ENCODE measurements at regions not wholly inside any gene's neighbourhood (a gene's known extent, or its start where the extent isn't known, plus 50 kb on each side); places are given as distances from the start of the nearest gene placed in this dataset.

GRCh38 chr2:10224734-10225133, 78.0 kb upstream of the HPCAL1 start:
- no peak overlapping the region for H2AFZ ChIP-seq (ENCODE audit: insufficient read depth, low read depth, low read length, poor library complexity, severe bottlenecking)
- H3K9ac ChIP-seq (ENCODE audit: low read length) = no peak overlapping the region
- no peak overlapping the region for H3K27ac Mint-ChIP-seq
- H3K36me3 ChIP-seq (replicated peaks in 1 of 2; ENCODE audit: control extremely low read depth in 1 of 2, control insufficient read depth in 1 of 2, extremely low read depth in 1 of 2, insufficient read depth in 2 of 2, low read length in 1 of 2) = no peaks in the 10 kb centered on the region
- ATAC-seq (ENCODE audit: low read depth) (no peak), DNase-seq (no peak)
- POLR2A ChIA-PET = no interaction called here
- H3K27me3 Mint-ChIP-seq = peaks cover 11% of the 10 kb centered on the region
- no peak overlapping the region for H3K27ac ChIP-seq (ENCODE audit: low read length in 2 of 2)
- H3K27me3 ChIP-seq (replicated peaks in 1 of 4; ENCODE audit: control extremely low read depth in 1 of 4, control insufficient read depth in 3 of 4, insufficient read depth in 4 of 4, low read length in 3 of 4) = peaks cover 0 to 3% (median 0%) of the 10 kb centered on the region in 4 experiments
- no peak for TF ChIP-seq CTCF (IDR thresholded peaks at IDR 0.05)
- TF ChIP-seq EZH2 (IDR thresholded peaks at IDR 0.05; ENCODE audit: borderline replicate concordance, insufficient read depth, low read depth, low read length, poor library complexity, severe bottlenecking) = no peak
- no peaks in the 10 kb centered on the region for H3K4me1 ChIP-seq (ENCODE audit: control insufficient read depth in 2 of 2, insufficient read depth in 2 of 2, low read length in 2 of 2)
- intact Hi-C loops (cut with micrococcal nuclease) = no loop called here
- no peak overlapping the region for H3K4me2 ChIP-seq (replicated peaks; ENCODE audit: low read depth, low read length, poor library complexity, severe bottlenecking)
- no peaks in the 10 kb centered on the region for H3K9me3 ChIP-seq (ENCODE audit: control extremely low read depth in 1 of 3, control insufficient read depth in 2 of 3, insufficient read depth in 1 of 3, low read length in 2 of 3)
- H3K4me3 ChIP-seq (ENCODE audit: control extremely low read depth in 1 of 5, extremely low read depth in 1 of 5, insufficient read depth in 1 of 5, low read depth in 2 of 5, low read length in 4 of 5) = no peak overlapping the region
- no peak overlapping the region for H3K4me3 Mint-ChIP-seq
- no peaks in the 10 kb centered on the region for H4K20me1 ChIP-seq (ENCODE audit: control insufficient read depth, insufficient read depth, low read length, poor library complexity, severe bottlenecking)
- H3K4me1 Mint-ChIP-seq = no peaks in the 10 kb centered on the region
- CTCF ChIA-PET = no interaction called here
- no peaks in the 10 kb centered on the region for H3K9me3 Mint-ChIP-seq (ENCODE audit: insufficient read depth)
- WGBS (ENCODE audit: insufficient coverage) = 94% methylated on average over 7 of the region's 7 CpGs
- no peaks in the 10 kb centered on the region for H3K79me2 ChIP-seq (ENCODE audit: control insufficient read depth, insufficient read depth, low read length)

GRCh38 chr2:10225291-10226037, 77.2 kb upstream of the HPCAL1 start:
- no peak overlapping the region for H3K4me2 ChIP-seq (replicated peaks; ENCODE audit: low read depth, low read length, poor library complexity, severe bottlenecking)
- Mint-ChIP-seq H3K27ac (no peak overlapping the region), H3K4me3 (no peak overlapping the region), H3K4me1 (no peaks in the 10 kb centered on the region), H3K9me3 (ENCODE audit: insufficient read depth) (no peaks in the 10 kb centered on the region), H3K27me3 (peaks cover 13% of the 10 kb centered on the region)
- H3K36me3 ChIP-seq (replicated peaks in 1 of 2; ENCODE audit: control extremely low read depth in 1 of 2, control insufficient read depth in 1 of 2, extremely low read depth in 1 of 2, insufficient read depth in 2 of 2, low read length in 1 of 2) = no peaks in the 10 kb centered on the region
- H3K9ac ChIP-seq (ENCODE audit: low read length) = no peak overlapping the region
- H3K4me1 ChIP-seq (ENCODE audit: control insufficient read depth in 2 of 2, insufficient read depth in 2 of 2, low read length in 2 of 2) = no peaks in the 10 kb centered on the region
- TF ChIP-seq EZH2 (IDR thresholded peaks at IDR 0.05; ENCODE audit: borderline replicate concordance, insufficient read depth, low read depth, low read length, poor library complexity, severe bottlenecking) = no peak
- no peak for TF ChIP-seq CTCF (IDR thresholded peaks at IDR 0.05)
- H3K27me3 ChIP-seq (replicated peaks in 1 of 4; ENCODE audit: control extremely low read depth in 1 of 4, control insufficient read depth in 3 of 4, insufficient read depth in 4 of 4, low read length in 3 of 4) = peaks cover 0 to 5% (median 2%) of the 10 kb centered on the region in 4 experiments
- no peak overlapping the region for H3K4me3 ChIP-seq (ENCODE audit: control extremely low read depth in 1 of 5, extremely low read depth in 1 of 5, insufficient read depth in 1 of 5, low read depth in 2 of 5, low read length in 4 of 5)
- no peak overlapping the region for H2AFZ ChIP-seq (ENCODE audit: insufficient read depth, low read depth, low read length, poor library complexity, severe bottlenecking)
- H4K20me1 ChIP-seq (ENCODE audit: control insufficient read depth, insufficient read depth, low read length, poor library complexity, severe bottlenecking) = no peaks in the 10 kb centered on the region
- intact Hi-C loops (cut with micrococcal nuclease) = no loop called here
- POLR2A ChIA-PET = no interaction called here
- ATAC-seq (ENCODE audit: low read depth) (no peak), DNase-seq (no peak)
- H3K79me2 ChIP-seq (ENCODE audit: control insufficient read depth, insufficient read depth, low read length) = no peaks in the 10 kb centered on the region
- WGBS (ENCODE audit: insufficient coverage) = 86% methylated on average over 10 of the region's 15 CpGs
- no peak overlapping the region for H3K27ac ChIP-seq (ENCODE audit: low read length in 2 of 2)
- CTCF ChIA-PET = no interaction called here
- peaks cover 0 to 3% (median 0%) of the 10 kb centered on the region in 3 donors for H3K9me3 ChIP-seq (ENCODE audit: control extremely low read depth in 1 of 3, control insufficient read depth in 2 of 3, insufficient read depth in 1 of 3, low read length in 2 of 3)

Data from B cell (primary cell).